Calu3 (cell line): ENCODE measurements at regions not wholly inside any gene's neighbourhood (a gene's known extent, or its start where the extent isn't known, plus 50 kb on each side); places are given as distances from the start of the nearest gene placed in this dataset.

Experiments used
- BruUV-seq: library from RNA; stranded (reverse); fragments of 400-500 nt; replicated peaks from 2 replicates; lab custom pipeline; 2021; lab: Mats Ljungman, UMichigan
- CTCF ChIA-PET: fragments of 300-600 bp; sonication (Branson Sonifier 250); formaldehyde crosslinking; loops from one replicate; lab custom pipeline; 2022; ENCODE audit warnings: antibody characterized with exemption; lab: Charles Lee
- DNase-seq: peaks from one replicate; pipeline ENCODE4 v3.0.0; 2022
- H3K27ac Mint-ChIP-seq: one replicate; pipeline ENCODE4 v1.8.0; 2022; ENCODE audit warnings: mixed read lengths; ENCODE audit not compliant: unreplicated experiment
- H3K27me3 Mint-ChIP-seq: one replicate; pipeline ENCODE4 v1.8.0; 2022; ENCODE audit warnings: mixed read lengths; ENCODE audit not compliant: unreplicated experiment
- H3K36me3 Mint-ChIP-seq: one replicate; pipeline ENCODE4 v1.8.0; 2022; ENCODE audit warnings: mild to moderate bottlenecking, moderate library complexity, mixed read lengths; ENCODE audit not compliant: insufficient read depth, unreplicated experiment
- H3K4me1 Mint-ChIP-seq: one replicate; pipeline ENCODE4 v1.8.0; 2022; ENCODE audit warnings: mild to moderate bottlenecking, low read depth, mixed read lengths; ENCODE audit not compliant: unreplicated experiment
- H3K4me3 Mint-ChIP-seq: one replicate; pipeline ENCODE4 v1.8.0; 2022; ENCODE audit warnings: mild to moderate bottlenecking, low read depth, moderate library complexity, mixed read lengths; ENCODE audit not compliant: unreplicated experiment
- H3K9me3 Mint-ChIP-seq: one replicate; pipeline ENCODE4 v1.8.0; 2022; ENCODE audit warnings: low read depth, mixed read lengths; ENCODE audit not compliant: unreplicated experiment
- intact Hi-C: fragments of 100-400 bp; cut with micrococcal nuclease; formaldehyde crosslinking; loops from one replicate; pipeline ENCODE4 v1.10.0; 2022; ENCODE audit not compliant: unreplicated experiment
- TF ChIP-seq, protein P1 (sequence below): fragments of 200-600 bp; IDR thresholded peaks from one replicate; pipeline ENCODE4 v1.8.0; 2022; ENCODE audit warnings: antibody characterized with exemption; ENCODE audit not compliant: unreplicated experiment

DNA sequence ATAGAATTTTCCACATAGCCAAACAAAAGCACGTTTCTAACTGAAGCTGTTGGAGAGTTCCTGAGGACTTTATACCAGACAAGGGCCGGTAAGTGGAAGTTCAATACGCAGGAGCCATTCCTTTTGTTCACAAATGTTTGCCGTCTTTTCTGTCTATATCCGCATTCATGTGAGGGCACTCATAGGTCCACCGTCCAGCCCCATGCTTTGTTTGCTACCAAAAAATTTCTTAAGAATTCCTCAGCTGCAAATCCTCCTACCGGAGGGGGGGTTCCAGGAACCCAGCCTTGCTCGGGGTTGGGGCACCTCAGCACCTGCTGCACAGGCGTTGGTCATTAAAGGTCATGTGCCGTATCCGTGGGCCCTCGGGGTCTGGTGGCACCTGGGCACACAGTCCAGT lies 276.8 kb downstream of the SEC14L1 start:
- no peak overlapping the region for H3K4me3 Mint-ChIP-seq
- no peak for DNase-seq
- peaks cover 8% of the 10 kb centered on the region for H3K4me1 Mint-ChIP-seq
- H3K9me3 Mint-ChIP-seq = no peaks in the 10 kb centered on the region
- TF ChIP-seq, protein P1, sequence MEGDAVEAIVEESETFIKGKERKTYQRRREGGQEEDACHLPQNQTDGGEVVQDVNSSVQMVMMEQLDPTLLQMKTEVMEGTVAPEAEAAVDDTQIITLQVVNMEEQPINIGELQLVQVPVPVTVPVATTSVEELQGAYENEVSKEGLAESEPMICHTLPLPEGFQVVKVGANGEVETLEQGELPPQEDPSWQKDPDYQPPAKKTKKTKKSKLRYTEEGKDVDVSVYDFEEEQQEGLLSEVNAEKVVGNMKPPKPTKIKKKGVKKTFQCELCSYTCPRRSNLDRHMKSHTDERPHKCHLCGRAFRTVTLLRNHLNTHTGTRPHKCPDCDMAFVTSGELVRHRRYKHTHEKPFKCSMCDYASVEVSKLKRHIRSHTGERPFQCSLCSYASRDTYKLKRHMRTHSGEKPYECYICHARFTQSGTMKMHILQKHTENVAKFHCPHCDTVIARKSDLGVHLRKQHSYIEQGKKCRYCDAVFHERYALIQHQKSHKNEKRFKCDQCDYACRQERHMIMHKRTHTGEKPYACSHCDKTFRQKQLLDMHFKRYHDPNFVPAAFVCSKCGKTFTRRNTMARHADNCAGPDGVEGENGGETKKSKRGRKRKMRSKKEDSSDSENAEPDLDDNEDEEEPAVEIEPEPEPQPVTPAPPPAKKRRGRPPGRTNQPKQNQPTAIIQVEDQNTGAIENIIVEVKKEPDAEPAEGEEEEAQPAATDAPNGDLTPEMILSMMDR = no peak
- intact Hi-C loops = no loop called here
- H3K27me3 Mint-ChIP-seq = no peaks in the 10 kb centered on the region
- no TSS peak for BruUV-seq
- CTCF ChIA-PET = interaction anchor here (0.7 kb wide), 1 partner anchor 35 kb away, joined by 3 read pairs; no protein-coding TSS in a partner anchor
- no peak overlapping the region for H3K27ac Mint-ChIP-seq
- peaks cover 49% of the 10 kb centered on the region for H3K36me3 Mint-ChIP-seq

DNA sequence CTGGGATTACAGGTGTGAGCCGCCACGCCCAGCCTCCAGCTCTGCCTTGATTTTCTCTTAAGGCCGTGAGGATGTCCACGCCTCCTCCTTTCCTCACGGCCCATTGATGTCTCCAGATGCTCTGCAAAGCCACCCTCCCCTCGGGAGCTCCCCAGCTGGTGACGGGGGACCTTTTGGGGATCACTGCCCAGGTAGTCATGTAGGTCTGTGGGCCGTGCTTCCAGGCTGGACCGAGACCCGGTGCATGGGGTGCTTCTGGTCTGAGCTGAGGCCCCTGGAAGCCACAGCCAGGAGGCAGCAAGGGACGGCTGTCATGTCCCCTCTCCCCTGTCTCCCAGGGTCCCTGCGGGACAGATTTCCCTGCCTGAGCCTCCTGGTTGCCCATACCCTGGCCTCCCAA lies 277.8 kb downstream of the SEC14L1 start:
- no peaks in the 10 kb centered on the region for H3K4me1 Mint-ChIP-seq
- intact Hi-C loops = no loop called here
- CTCF ChIA-PET = no interaction called here
- no peaks in the 10 kb centered on the region for H3K27me3 Mint-ChIP-seq
- no TSS peak for BruUV-seq
- no peak overlapping the region for H3K27ac Mint-ChIP-seq
- no peak for DNase-seq
- no peak overlapping the region for H3K4me3 Mint-ChIP-seq
- H3K9me3 Mint-ChIP-seq = no peaks in the 10 kb centered on the region
- TF ChIP-seq, protein P1 = no peak
- peaks cover 39% of the 10 kb centered on the region for H3K36me3 Mint-ChIP-seq

DNA sequence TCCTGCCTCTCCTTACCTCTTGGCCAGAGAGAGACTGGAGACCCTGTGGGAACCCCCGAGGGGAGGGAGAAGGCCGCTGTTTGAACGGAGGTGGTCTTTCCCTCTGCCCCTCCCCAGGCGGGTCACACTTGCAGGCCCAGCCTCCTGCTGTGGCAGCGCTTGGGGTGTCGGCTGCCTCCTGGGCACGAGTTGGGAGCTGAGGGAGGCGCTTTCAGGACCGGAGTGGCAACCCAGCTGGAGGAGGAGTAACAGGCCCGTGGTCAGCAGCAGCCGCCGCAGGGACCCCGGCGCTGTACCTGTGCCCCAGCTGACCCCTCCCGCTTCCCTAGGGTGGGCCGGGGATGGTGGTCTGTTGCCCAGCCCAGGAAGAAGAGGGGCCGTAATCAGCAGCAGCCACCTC lies 278.3 kb downstream of the SEC14L1 start:
- no TSS peak for BruUV-seq
- intact Hi-C loops = no loop called here
- H3K27ac Mint-ChIP-seq = no peak overlapping the region
- no peaks in the 10 kb centered on the region for H3K4me1 Mint-ChIP-seq
- TF ChIP-seq, protein P1 = no peak
- no peaks in the 10 kb centered on the region for H3K27me3 Mint-ChIP-seq
- no peak overlapping the region for H3K4me3 Mint-ChIP-seq
- H3K9me3 Mint-ChIP-seq = no peaks in the 10 kb centered on the region
- CTCF ChIA-PET = no interaction called here
- no peak for DNase-seq
- peaks cover 37% of the 10 kb centered on the region for H3K36me3 Mint-ChIP-seq

DNA sequence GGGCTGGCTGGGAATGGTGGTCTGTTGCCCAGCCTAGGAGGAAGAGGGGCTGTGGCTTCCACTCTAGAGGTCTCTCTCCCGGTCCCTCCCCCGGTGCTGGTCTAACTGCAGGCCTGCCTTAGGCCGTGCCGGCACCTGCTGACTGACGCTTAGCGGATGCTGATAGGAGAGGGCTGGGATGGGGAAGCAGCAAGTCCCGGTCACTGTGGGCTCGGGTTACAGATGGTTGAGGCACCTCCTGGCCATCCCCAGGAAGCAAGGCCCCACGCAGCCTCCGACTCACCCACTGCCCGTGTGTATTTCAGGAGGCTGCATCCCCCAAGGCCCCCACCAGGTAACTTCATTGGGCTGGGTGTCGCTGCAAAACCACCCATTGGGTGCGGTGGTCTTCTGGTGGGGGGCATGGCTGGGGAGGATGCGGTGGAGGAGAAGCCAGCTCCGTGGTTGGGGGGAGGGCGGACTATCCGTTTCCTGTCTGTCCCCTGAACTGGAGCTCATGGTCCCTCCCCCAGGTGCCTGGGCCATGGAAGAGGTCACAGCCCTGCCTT lies 278.9 kb downstream of the SEC14L1 start:
- H3K9me3 Mint-ChIP-seq = no peaks in the 10 kb centered on the region
- H3K27me3 Mint-ChIP-seq = no peaks in the 10 kb centered on the region
- H3K4me1 Mint-ChIP-seq = no peaks in the 10 kb centered on the region
- TF ChIP-seq, protein P1 = no peak
- DNase-seq = no peak
- H3K27ac Mint-ChIP-seq = no peak overlapping the region
- BruUV-seq = no TSS peak
- H3K36me3 Mint-ChIP-seq = peaks cover 32% of the 10 kb centered on the region
- CTCF ChIA-PET = no interaction called here
- H3K4me3 Mint-ChIP-seq = no peak overlapping the region
- intact Hi-C loops = no loop called here
